Loucy (cell line): ENCODE measurements at regions not wholly inside any gene's neighbourhood (a gene's known extent, or its start where the extent isn't known, plus 50 kb on each side); places are given as distances from the start of the nearest gene placed in this dataset.

Experiments used
- EZH2phosphoT487 ChIP-seq: fragments of 200-600 bp; IDR thresholded peaks from 2 replicates; pipeline ENCODE4 v1.6.1; 2018; ENCODE audit warnings: antibody characterized with exemption, mild to moderate bottlenecking, moderate library complexity, borderline replicate concordance
- TF ChIP-seq, protein P1 (sequence below): fragments of 200-600 bp; sonication (generic); conservative IDR thresholded peaks from 2 replicates; pipeline ENCODE4 v1.5.1; 2014; ENCODE audit warnings: mild to moderate bottlenecking, antibody characterized with exemption, low read length

DNA sequence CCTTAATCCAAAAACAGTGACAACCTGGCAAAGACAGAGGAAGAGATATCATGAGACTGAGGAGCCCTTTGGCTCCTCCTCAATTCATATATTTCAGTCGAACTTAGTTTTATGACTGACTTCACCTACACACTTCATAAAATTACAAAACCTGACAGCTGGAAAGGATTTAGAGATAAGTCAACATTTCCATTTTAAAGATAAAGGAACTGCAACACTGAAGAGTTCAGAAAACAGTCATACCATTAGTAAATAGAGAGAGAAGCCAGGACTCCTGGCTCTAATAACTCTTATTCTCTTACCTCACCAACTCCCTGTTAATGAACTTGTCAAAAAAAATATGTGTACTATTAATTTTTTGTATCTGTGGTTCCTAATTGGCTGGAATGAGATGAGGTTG, 141.0 kb upstream of the COL1A2 start:
- TF ChIP-seq, protein P1, sequence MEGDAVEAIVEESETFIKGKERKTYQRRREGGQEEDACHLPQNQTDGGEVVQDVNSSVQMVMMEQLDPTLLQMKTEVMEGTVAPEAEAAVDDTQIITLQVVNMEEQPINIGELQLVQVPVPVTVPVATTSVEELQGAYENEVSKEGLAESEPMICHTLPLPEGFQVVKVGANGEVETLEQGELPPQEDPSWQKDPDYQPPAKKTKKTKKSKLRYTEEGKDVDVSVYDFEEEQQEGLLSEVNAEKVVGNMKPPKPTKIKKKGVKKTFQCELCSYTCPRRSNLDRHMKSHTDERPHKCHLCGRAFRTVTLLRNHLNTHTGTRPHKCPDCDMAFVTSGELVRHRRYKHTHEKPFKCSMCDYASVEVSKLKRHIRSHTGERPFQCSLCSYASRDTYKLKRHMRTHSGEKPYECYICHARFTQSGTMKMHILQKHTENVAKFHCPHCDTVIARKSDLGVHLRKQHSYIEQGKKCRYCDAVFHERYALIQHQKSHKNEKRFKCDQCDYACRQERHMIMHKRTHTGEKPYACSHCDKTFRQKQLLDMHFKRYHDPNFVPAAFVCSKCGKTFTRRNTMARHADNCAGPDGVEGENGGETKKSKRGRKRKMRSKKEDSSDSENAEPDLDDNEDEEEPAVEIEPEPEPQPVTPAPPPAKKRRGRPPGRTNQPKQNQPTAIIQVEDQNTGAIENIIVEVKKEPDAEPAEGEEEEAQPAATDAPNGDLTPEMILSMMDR, result no peak
- no peak for TF ChIP-seq EZH2phosphoT487
